ENCODE measurements at regions not wholly inside any gene's neighbourhood (a gene's known extent, or its start where the extent isn't known, plus 50 kb on each side); places are given as distances from the start of the nearest gene placed in this dataset.

- no peaks in the 10 kb centered on the region for H3K4me1 Mint-ChIP-seq (ENCODE audit: low read depth, unreplicated experiment)
- H3K4me3 Mint-ChIP-seq (ENCODE audit: unreplicated experiment), result no peak overlapping the region
- H3K36me3 Mint-ChIP-seq (ENCODE audit: unreplicated experiment), result peaks cover 6% of the 10 kb centered on the region
- peaks cover 2% of the 10 kb centered on the region for H3K27me3 Mint-ChIP-seq (ENCODE audit: unreplicated experiment)
- no peak for TF ChIP-seq CTCF (IDR thresholded peaks at IDR 0.05; ENCODE audit: partially characterized antibody, unreplicated experiment)
- H3K9me3 Mint-ChIP-seq (ENCODE audit: unreplicated experiment), result peaks cover 5% of the 10 kb centered on the region
- DNase-seq, result peak; percentile 41
- H3K27ac Mint-ChIP-seq (ENCODE audit: unreplicated experiment), result no peak overlapping the region
These were observed 279.7 kb downstream of the MBD2 start for GRCh38 chr18:53944721-53945120.

GRCh38 chr18:53943326-53943860 lies 281.1 kb downstream of the MBD2 start:
- DNase-seq, result no peak
- no peaks in the 10 kb centered on the region for H3K4me1 Mint-ChIP-seq (ENCODE audit: low read depth, unreplicated experiment)
- H3K9me3 Mint-ChIP-seq (ENCODE audit: unreplicated experiment), result peaks cover 5% of the 10 kb centered on the region
- no peak for TF ChIP-seq CTCF (IDR thresholded peaks at IDR 0.05; ENCODE audit: partially characterized antibody, unreplicated experiment)
- no peak overlapping the region for H3K4me3 Mint-ChIP-seq (ENCODE audit: unreplicated experiment)
- peaks cover 2% of the 10 kb centered on the region for H3K27me3 Mint-ChIP-seq (ENCODE audit: unreplicated experiment)
- no peak overlapping the region for H3K27ac Mint-ChIP-seq (ENCODE audit: unreplicated experiment)
- H3K36me3 Mint-ChIP-seq (ENCODE audit: unreplicated experiment), result peaks cover 6% of the 10 kb centered on the region

- peaks cover 2% of the 10 kb centered on the region for H3K27me3 Mint-ChIP-seq (ENCODE audit: unreplicated experiment)
- H3K36me3 Mint-ChIP-seq (ENCODE audit: unreplicated experiment), result peaks cover 6% of the 10 kb centered on the region
- TF ChIP-seq CTCF (IDR thresholded peaks at IDR 0.05; ENCODE audit: partially characterized antibody, unreplicated experiment), result no peak
- no peak for DNase-seq
- H3K4me3 Mint-ChIP-seq (ENCODE audit: unreplicated experiment), result no peak overlapping the region
- H3K27ac Mint-ChIP-seq (ENCODE audit: unreplicated experiment), result no peak overlapping the region
- no peaks in the 10 kb centered on the region for H3K4me1 Mint-ChIP-seq (ENCODE audit: low read depth, unreplicated experiment)
- H3K9me3 Mint-ChIP-seq (ENCODE audit: unreplicated experiment), result peaks cover 5% of the 10 kb centered on the region
These were observed 282.7 kb downstream of the MBD2 start for GRCh38 chr18:53941601-53942338.

GRCh38 chr18:53937037-53937436 lies 287.4 kb downstream of the MBD2 start:
- H3K27me3 Mint-ChIP-seq (ENCODE audit: unreplicated experiment), result no peaks in the 10 kb centered on the region
- DNase-seq, result no peak
- H3K4me3 Mint-ChIP-seq (ENCODE audit: unreplicated experiment), result no peak overlapping the region

More at GRCh38 chr18:53937037-53937436, 287.4 kb downstream of the MBD2 start:
- H3K27ac Mint-ChIP-seq (ENCODE audit: unreplicated experiment), result no peak overlapping the region
- no peaks in the 10 kb centered on the region for H3K9me3 Mint-ChIP-seq (ENCODE audit: unreplicated experiment)
- TF ChIP-seq CTCF (IDR thresholded peaks at IDR 0.05; ENCODE audit: partially characterized antibody, unreplicated experiment), result no peak
- H3K4me1 Mint-ChIP-seq (ENCODE audit: low read depth, unreplicated experiment), result no peaks in the 10 kb centered on the region
- no peaks in the 10 kb centered on the region for H3K36me3 Mint-ChIP-seq (ENCODE audit: unreplicated experiment)

Measured in glutamatergic neuron (in vitro differentiated cells).